H1 (cell line): ENCODE measurements at regions not wholly inside any gene's neighbourhood (a gene's known extent, or its start where the extent isn't known, plus 50 kb on each side); places are given as distances from the start of the nearest gene placed in this dataset.

Source experiments
- CTCF ChIA-PET: fragments of 300-600 bp; sonication (Branson Sonifier 250); formaldehyde crosslinking; loops from one replicate; lab custom pipeline; 2021; ENCODE audit not compliant: partially characterized antibody; lab: Charles Lee
- POLR2A ChIA-PET: fragments of 300-600 bp; sonication (Branson Sonifier 250); formaldehyde crosslinking; loops from one replicate; lab custom pipeline; 2021; ENCODE audit warnings: inconsistent platforms; ENCODE audit not compliant: partially characterized antibody; lab: Charles Lee
- DNase-seq, 2 experiments: peaks; one replicate each; pipeline versions ENCODE4 v3.0.0 to v3.0.0-alpha.2; 2010 to 2022; ENCODE audit warnings: low spot score in 2 of 2, low read depth in 1 of 2, mixed read lengths in 1 of 2
- FAIRE-seq: peaks from 2 replicates; lab custom pipeline; 2011; peaks lifted over from hg19 to GRCh38; lab: Jason Lieb, UNC
- H2AFZ ChIP-seq: 2 replicates; pipeline ENCODE4 v1.8.1; 2012; ENCODE audit warnings: low read length, inconsistent platforms
- H2AK5ac ChIP-seq: 2 replicates; pipeline ENCODE4 v1.6.1; 2013; ENCODE audit warnings: low read depth, low read length
- H2BK120ac ChIP-seq: replicated peaks from 2 replicates; pipeline ENCODE3; 2013; ENCODE audit warnings: low read depth, low read length, inconsistent platforms
- H2BK12ac ChIP-seq: 2 replicates; pipeline ENCODE4 v1.6.1; 2013; ENCODE audit warnings: low read depth, low read length
- H2BK15ac ChIP-seq: 2 replicates; pipeline ENCODE4 v1.6.1; 2013; ENCODE audit warnings: low read length
- H2BK20ac ChIP-seq: 2 replicates; pipeline ENCODE4 v1.6.1; 2013; ENCODE audit warnings: low read length
- H2BK5ac ChIP-seq: 2 replicates; pipeline ENCODE4 v1.6.1; 2013; ENCODE audit warnings: low read depth, low read length
- H3K14ac ChIP-seq: 2 replicates; pipeline ENCODE4 v1.6.1; 2013; ENCODE audit warnings: inconsistent platforms; ENCODE audit not compliant: insufficient read length
- H3K18ac ChIP-seq: 2 replicates; pipeline ENCODE4 v1.6.1; 2013; ENCODE audit warnings: low read length; ENCODE audit errors: extremely low read depth
- H3K23ac ChIP-seq: 2 replicates; pipeline ENCODE4 v1.6.1; 2013; ENCODE audit warnings: inconsistent platforms; ENCODE audit not compliant: insufficient read length
- H3K23me2 ChIP-seq: 2 replicates; pipeline ENCODE4 v1.6.1; 2013; ENCODE audit warnings: low read depth, low read length
- H3K27ac ChIP-seq: 2 replicates; pipeline ENCODE4 v1.6.1; 2011; ENCODE audit warnings: low read depth, low read length, inconsistent platforms
- H3K27me3 ChIP-seq, 4 experiments: replicated peaks in 1 of 4; 1 replicate in 1 of 4; 2 replicates in 3 of 4; pipeline versions ENCODE4 v1.6.1 to v1.8.1; 2011 to 2013; ENCODE audit warnings: low read length in 3 of 4, mild to moderate bottlenecking in 3 of 4, inconsistent platforms in 2 of 4, mixed read lengths in 2 of 4, moderate library complexity in 1 of 4; ENCODE audit not compliant: control insufficient read depth in 3 of 4, insufficient read depth in 3 of 4; ENCODE audit errors: extremely low read depth in 1 of 4
- H3K36me3 ChIP-seq, 4 experiments: 2 replicates each; pipeline versions ENCODE4 v1.6.1 to v1.8.1; 2011 to 2013; ENCODE audit warnings: mild to moderate bottlenecking in 4 of 4, low read length in 3 of 4, moderate library complexity in 2 of 4, control low read depth in 1 of 4, inconsistent platforms in 1 of 4; ENCODE audit not compliant: insufficient read depth in 4 of 4, control insufficient read depth in 2 of 4
- H3K4ac ChIP-seq: replicated peaks from 2 replicates; pipeline ENCODE3; 2013; ENCODE audit warnings: low read length, low read depth, mixed read lengths, inconsistent platforms; ENCODE audit not compliant: insufficient read length
- H3K4me1 ChIP-seq, 4 experiments: replicated peaks in 1 of 4; 1 replicate in 1 of 4; 2 replicates in 3 of 4; pipeline versions ENCODE4 v1.6.1 to v1.8.1; 2011 to 2013; ENCODE audit warnings: low read length in 3 of 4, inconsistent platforms in 2 of 4, mixed read lengths in 1 of 4; ENCODE audit not compliant: insufficient read depth in 4 of 4, control insufficient read depth in 3 of 4
- H3K4me2 ChIP-seq, 2 experiments: 2 replicates each; pipeline versions ENCODE4 v1.6.1 to v1.8.1; 2011 to 2013; ENCODE audit warnings: low read depth in 2 of 2, low read length in 2 of 2, control low read depth in 1 of 2, inconsistent platforms in 1 of 2, mild to moderate bottlenecking in 1 of 2; ENCODE audit not compliant: insufficient read depth in 1 of 2
- H3K4me3 ChIP-seq, 4 experiments: fragments of 200-600, 300-600 bp in 1 of 4; sonication (generic), shearing (Covaris generic), sonication (Bioruptor Twin) in 1 of 4; 2 replicates each; pipeline versions ENCODE4 v1.5.1 to v1.8.1; 2011 to 2016; ENCODE audit warnings: low read length in 4 of 4, low read depth in 3 of 4, control low read depth in 2 of 4, inconsistent platforms in 2 of 4, mild to moderate bottlenecking in 2 of 4, mixed read lengths in 1 of 4, moderate library complexity in 1 of 4; ENCODE audit not compliant: insufficient read depth in 2 of 4; ENCODE audit errors: extremely low read depth in 1 of 4
- H3K56ac ChIP-seq: replicated peaks from 2 replicates; pipeline ENCODE3; 2013; ENCODE audit warnings: low read depth, mild to moderate bottlenecking, mixed read lengths, low read length, inconsistent platforms; ENCODE audit not compliant: insufficient read length
- H3K79me1 ChIP-seq: 2 replicates; pipeline ENCODE4 v1.6.1; 2013; ENCODE audit warnings: low read depth, low read length, control low read depth
- H3K79me2 ChIP-seq, 2 experiments: 2 replicates each; pipeline versions ENCODE4 v1.6.1 to v1.8.1; 2012 to 2013; ENCODE audit warnings: low read length in 2 of 2, mild to moderate bottlenecking in 2 of 2, inconsistent platforms in 1 of 2; ENCODE audit not compliant: insufficient read depth in 2 of 2, control insufficient read depth in 1 of 2
- H3K9ac ChIP-seq, 4 experiments: replicated peaks in 1 of 4; 1 replicate in 1 of 4; 2 replicates in 3 of 4; pipeline versions ENCODE4 v1.6.1 to v1.8.1; 2011 to 2013; ENCODE audit warnings: low read depth in 3 of 4, low read length in 3 of 4, control low read depth in 2 of 4, mild to moderate bottlenecking in 2 of 4, moderate library complexity in 2 of 4, inconsistent platforms in 1 of 4; ENCODE audit errors: extremely low read depth in 1 of 4
- H3K9me3 ChIP-seq, 2 experiments: 2 replicates each; pipeline versions ENCODE4 v1.6.1 to v1.8.1; 2012 to 2013; ENCODE audit warnings: mild to moderate bottlenecking in 2 of 2, moderate library complexity in 2 of 2, control low read depth in 1 of 2, inconsistent platforms in 1 of 2, low read depth in 1 of 2, low read length in 1 of 2, mixed read lengths in 1 of 2; ENCODE audit not compliant: insufficient read depth in 2 of 2
- H4K20me1 ChIP-seq, 2 experiments: replicated peaks in 1 of 2; 2 replicates each; pipeline versions ENCODE3 to v1.8.1; 2011 to 2013; ENCODE audit warnings: inconsistent platforms in 2 of 2, low read length in 2 of 2, mild to moderate bottlenecking in 1 of 2; ENCODE audit not compliant: insufficient read depth in 2 of 2, control insufficient read depth in 1 of 2
- H4K5ac ChIP-seq: 2 replicates; pipeline ENCODE4 v1.6.1; 2013; ENCODE audit warnings: low read length, low read depth, mixed read lengths, inconsistent platforms; ENCODE audit not compliant: insufficient read length
- H4K8ac ChIP-seq: 2 replicates; pipeline ENCODE4 v1.8.0; 2013; ENCODE audit warnings: mild to moderate bottlenecking, moderate library complexity, low read length, inconsistent platforms; ENCODE audit not compliant: insufficient read depth; ENCODE audit errors: extremely low read depth
- H4K91ac ChIP-seq: replicated peaks from 2 replicates; pipeline ENCODE3; 2013; ENCODE audit warnings: low read length, mixed read lengths, inconsistent platforms; ENCODE audit not compliant: insufficient read length
- CBX8 ChIP-seq: fragments of 300-800, 300-1000 bp; sonication (generic); IDR thresholded peaks from 2 replicates; pipeline ENCODE4 v1.7.1; 2016; ENCODE audit warnings: low read depth, low read length, borderline replicate concordance
- CHD2 ChIP-seq: IDR thresholded peaks from 2 replicates; pipeline ENCODE4 v1.6.1; 2012; ENCODE audit warnings: low read length, improper control_type of control experiment
- FOSL1 ChIP-seq: IDR thresholded peaks from 2 replicates; pipeline ENCODE4 v1.6.1; 2011; ENCODE audit warnings: mild to moderate bottlenecking, low read depth, low read length, moderate library complexity; ENCODE audit not compliant: insufficient read depth
- HDAC2 ChIP-seq, 2 experiments: fragments of 300-600 bp in 1 of 2; sonication (generic) in 1 of 2; IDR thresholded peaks; 2 replicates each; pipeline ENCODE4 v1.6.1; 2011 to 2012; ENCODE audit warnings: low read depth in 2 of 2, low read length in 2 of 2, mild to moderate bottlenecking in 2 of 2, moderate library complexity in 2 of 2, borderline replicate concordance in 1 of 2, inconsistent platforms in 1 of 2
- MAFK ChIP-seq: IDR thresholded peaks from 2 replicates; pipeline ENCODE4 v1.6.1; 2012; ENCODE audit warnings: low read depth, mild to moderate bottlenecking, improper control_type of control experiment, low read length
- SIRT6 ChIP-seq: IDR thresholded peaks from one replicate; pipeline ENCODE4 v1.7.1; 2012; ENCODE audit warnings: low read length, inconsistent platforms
- SP1 ChIP-seq: IDR thresholded peaks from 2 replicates; pipeline ENCODE4 v1.6.1; 2011; ENCODE audit warnings: low read depth, low read length
- SP4 ChIP-seq: IDR thresholded peaks from 2 replicates; pipeline ENCODE4 v1.6.1; 2012; ENCODE audit warnings: low read length, inconsistent platforms
- WGBS, 2 experiments: shearing (Covaris generic) in 1 of 2; methylation state at CpG; one replicate each; pipeline versions ENCODE4 v1.1.6 to v1.1.7; 2013 to 2015; ENCODE audit warnings: low lambda C conversion rate in 2 of 2, mixed read lengths in 2 of 2, inconsistent platforms in 1 of 2, low coverage in 1 of 2, missing lambda C conversion rate in 1 of 2; ENCODE audit not compliant: insufficient replicate concordance in 2 of 2, insufficient coverage in 1 of 2, insufficient read length in 1 of 2; ENCODE audit errors: extremely low coverage in 1 of 2, missing lambda C conversion rate in 1 of 2; 5-methylcytosine and 5-hydroxymethylcytosine counted together
- TF ChIP-seq, protein P1 (sequence below): IDR thresholded peaks from 2 replicates; pipeline ENCODE4 v1.6.1; 2011; ENCODE audit warnings: low read depth, mild to moderate bottlenecking, low read length; ENCODE audit not compliant: insufficient read depth

DNA sequence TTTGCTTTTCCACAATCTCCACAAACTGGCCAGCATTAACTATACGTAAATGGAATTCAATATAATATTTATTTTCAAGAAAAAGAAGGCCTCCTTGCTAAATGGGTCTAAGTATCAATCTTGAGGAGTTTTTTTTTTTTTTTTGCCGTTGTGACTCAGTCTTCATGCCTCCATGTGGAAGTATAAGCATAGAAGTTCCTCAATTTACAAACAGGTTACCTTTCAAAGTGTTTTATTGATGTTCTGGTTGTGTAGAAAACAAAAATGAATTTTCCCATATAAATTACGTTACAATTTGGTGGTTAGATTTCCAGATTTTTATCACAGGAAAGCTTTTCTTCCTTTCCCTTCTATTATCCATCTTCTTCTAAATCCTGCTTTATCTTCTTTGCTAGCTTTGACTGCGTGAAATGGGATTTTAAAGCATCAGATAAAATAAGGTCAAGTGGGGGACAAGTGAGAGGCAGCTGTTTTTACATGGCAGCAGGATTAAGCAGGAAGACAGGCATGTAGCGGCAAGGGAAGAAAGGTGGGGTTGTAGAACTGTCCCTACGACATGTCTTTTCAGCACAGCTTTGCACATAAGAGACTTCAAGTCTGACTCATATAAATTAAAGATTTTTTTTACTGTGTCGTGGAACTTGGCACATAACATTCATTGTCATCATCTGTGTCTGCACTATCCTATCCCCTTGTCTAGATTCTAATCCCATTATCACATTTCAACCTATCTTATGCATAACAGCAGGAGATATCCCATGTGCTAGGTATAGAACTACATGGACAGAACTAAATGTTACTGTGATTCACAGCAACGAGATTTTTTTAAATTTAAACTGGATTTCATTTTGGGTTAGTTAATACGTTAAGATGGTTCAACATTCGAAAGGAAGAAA is 135.3 kb upstream of the FAM3C start:
- no peak overlapping the region for H4K91ac ChIP-seq
- no peak overlapping the region for H3K14ac ChIP-seq
- H2AK5ac ChIP-seq, result no peak overlapping the region
- WGBS, 2 experiments, result 88% methylated on average over 10 of the region's 10 CpGs; no CpG with 5 or more reads in 1 of the 2 experiments
- no peak overlapping the region for H3K27ac ChIP-seq
- no peak overlapping the region for H2BK120ac ChIP-seq
- no peak overlapping the region for H3K56ac ChIP-seq
- no peaks in the 10 kb centered on the region for H3K23me2 ChIP-seq
- H3K4me1 ChIP-seq, result no peaks in the 10 kb centered on the region
- H4K5ac ChIP-seq, result no peak overlapping the region
- no peak for TF ChIP-seq SIRT6
- no peak for TF ChIP-seq SP4
- no peak for TF ChIP-seq CHD2
- TF ChIP-seq MAFK, result no peak
- TF ChIP-seq HDAC2 (IDR thresholded peaks at IDR 0.05; ENCODE audit: borderline replicate concordance in 1 of 2, low read depth in 2 of 2, low read length in 2 of 2), result no peak
- no peak for TF ChIP-seq FOSL1
- TF ChIP-seq CBX8, result no peak
- TF ChIP-seq, protein P1, sequence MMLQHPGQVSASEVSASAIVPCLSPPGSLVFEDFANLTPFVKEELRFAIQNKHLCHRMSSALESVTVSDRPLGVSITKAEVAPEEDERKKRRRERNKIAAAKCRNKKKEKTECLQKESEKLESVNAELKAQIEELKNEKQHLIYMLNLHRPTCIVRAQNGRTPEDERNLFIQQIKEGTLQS, result no peak
- TF ChIP-seq SP1, result no peak
- no peak overlapping the region for H2AFZ ChIP-seq
- no peak overlapping the region for H3K23ac ChIP-seq
- H2BK15ac ChIP-seq, result no peak overlapping the region; the same call in 1 of the 2 replicates
- DNase-seq, result no peak
- H3K9ac ChIP-seq, result no peak overlapping the region
- peak; percentile 36 for FAIRE-seq
- H2BK12ac ChIP-seq, result no peak overlapping the region
- no peaks in the 10 kb centered on the region for H4K20me1 ChIP-seq
- no peak overlapping the region for H2BK5ac ChIP-seq
- no peaks in the 10 kb centered on the region; a peak in 1 of 8 replicates for H3K36me3 ChIP-seq
- no peak overlapping the region for H2BK20ac ChIP-seq
- no peak overlapping the region for H3K4ac ChIP-seq
- POLR2A ChIA-PET, result no interaction called here
- H3K9me3 ChIP-seq, result no peaks in the 10 kb centered on the region
- no peaks in the 10 kb centered on the region for H3K79me1 ChIP-seq
- H3K18ac ChIP-seq, result no peak overlapping the region
- H4K8ac ChIP-seq, result no peak overlapping the region
- H3K27me3 ChIP-seq, result no peaks in the 10 kb centered on the region
- no peak overlapping the region for H3K4me3 ChIP-seq
- CTCF ChIA-PET, result interaction anchor here (0.7 to 1.5 kb wide), 2 partner anchors 26 to 123 kb away, joined by 3 to 9 read pairs; no protein-coding TSS in a partner anchor
- H3K4me2 ChIP-seq, result no peak overlapping the region
- no peaks in the 10 kb centered on the region for H3K79me2 ChIP-seq
